NCI-H524 (cell line): ENCODE measurements at regions not wholly inside any gene's neighbourhood (a gene's known extent, or its start where the extent isn't known, plus 50 kb on each side); places are given as distances from the start of the nearest gene placed in this dataset.
"Not testable (repeated sequence)": the region's sequence is repeated elsewhere in the genome, so short reads cannot be mapped to it uniquely, and the experiment has no call there.

Experiments used
- DNase-seq, 2 experiments: peaks; one replicate each; lab custom pipeline; 2025; lab: John Stamatoyannopoulos, UW

GRCh38 chr5:6108981-6109825 is 269.1 kb downstream of the MED10 start:
- DNase-seq, result no peak

GRCh38 chr5:6108540-6108848 is 269.9 kb downstream of the MED10 start:
- DNase-seq, result no peak

GRCh38 chr5:6107675-6108539 is 270.4 kb downstream of the MED10 start:
- DNase-seq, result no peak

DNA sequence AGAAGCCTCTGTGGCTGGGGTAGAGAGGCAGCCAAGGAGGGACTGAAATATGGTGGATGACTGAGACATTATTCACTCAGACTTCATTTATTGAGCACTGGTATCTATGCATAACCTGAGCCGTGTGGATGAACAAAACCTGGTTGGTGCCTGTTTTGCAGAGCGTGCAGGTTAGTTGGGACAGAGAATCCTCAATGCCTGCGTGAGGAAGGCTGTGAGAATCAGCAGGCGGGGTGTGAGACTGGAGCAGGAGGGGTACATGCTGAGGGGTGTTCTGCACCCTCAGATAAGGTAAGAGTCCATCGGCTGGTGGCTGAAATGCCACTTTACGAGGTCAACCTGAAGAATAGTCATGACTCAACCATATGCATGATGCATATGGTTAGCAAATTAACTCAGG is 271.6 kb downstream of the MED10 start:
- DNase-seq, result no peak

GRCh38 chr5:6105320-6105719 is 273.0 kb downstream of the MED10 start:
- no peak for DNase-seq

- DNase-seq, result peak; percentile 23 to 82
Observed at GRCh38 chr5:6096101-6096500, 282.2 kb downstream of the MED10 start.

DNA sequence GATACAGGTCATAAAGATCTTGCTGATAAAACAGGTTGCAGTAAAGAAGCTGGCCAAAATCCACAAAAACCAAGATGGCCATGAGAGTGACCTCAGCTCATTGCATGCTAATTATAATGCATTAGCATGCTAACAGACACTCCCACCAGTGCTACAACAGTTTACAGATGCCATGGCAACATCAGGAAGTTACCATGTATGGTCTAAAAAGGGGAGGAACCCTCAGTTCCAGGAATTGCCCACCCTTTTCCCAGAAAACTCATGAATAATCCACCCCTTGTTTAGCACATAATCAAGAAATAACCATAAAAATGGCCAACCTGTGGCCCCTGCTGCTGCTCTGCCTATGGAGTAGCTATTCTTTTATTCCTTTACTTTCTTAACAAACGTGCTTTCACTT is 284.2 kb downstream of the MED10 start:
- not testable (repeated sequence) for DNase-seq

GRCh38 chr5:6090838-6091237 is 287.5 kb downstream of the MED10 start:
- DNase-seq, result no peak

DNA sequence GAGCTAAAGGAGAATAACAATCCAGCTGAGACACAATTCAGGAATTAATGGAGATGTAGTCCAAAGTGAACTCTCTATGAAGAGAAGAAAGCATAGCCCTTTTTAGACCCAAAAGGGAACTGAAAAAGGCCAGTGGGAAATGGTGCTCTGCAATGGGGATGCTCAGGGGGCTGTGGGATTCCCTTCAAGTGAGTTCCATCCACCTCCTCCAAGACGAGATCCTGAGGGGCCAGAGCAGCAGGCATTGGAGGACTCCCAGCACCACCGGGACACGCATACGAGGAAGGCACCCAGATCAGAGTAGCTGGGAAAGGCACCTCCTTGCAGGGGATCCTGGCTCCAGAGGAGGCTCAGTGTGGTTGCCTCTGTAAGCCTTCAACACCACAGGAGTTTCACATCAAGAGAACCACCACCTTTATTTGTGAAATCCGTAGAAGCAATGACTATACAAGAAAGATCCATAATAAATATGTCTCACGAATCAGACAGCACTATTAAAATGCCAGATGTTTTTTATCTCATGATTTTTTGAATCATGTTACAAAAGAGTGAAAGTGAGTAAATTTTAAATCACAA is 288.2 kb downstream of the MED10 start:
- no peak for DNase-seq

DNA sequence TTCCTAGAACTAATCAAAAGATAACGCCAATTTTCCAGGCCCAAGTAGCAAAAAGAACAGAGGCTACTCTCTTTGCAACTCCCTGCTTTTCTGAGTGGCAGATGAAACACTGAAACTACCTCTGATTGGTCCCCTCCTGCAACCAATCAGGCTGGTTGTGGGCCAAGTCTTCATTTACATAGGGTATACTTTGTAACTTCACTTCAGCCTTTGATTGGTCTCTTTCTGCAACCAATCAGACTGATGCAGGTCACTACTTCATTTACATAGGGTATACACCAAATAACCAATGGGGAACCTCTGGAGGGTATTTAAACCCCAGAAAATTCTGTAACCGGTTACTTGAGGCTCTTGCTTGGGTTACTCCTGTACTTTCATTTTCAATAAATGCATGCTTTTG is 289.6 kb downstream of the MED10 start:
- DNase-seq, result no peak

GRCh38 chr5:6087576-6087975 is 290.8 kb downstream of the MED10 start:
- DNase-seq, result no peak

DNA sequence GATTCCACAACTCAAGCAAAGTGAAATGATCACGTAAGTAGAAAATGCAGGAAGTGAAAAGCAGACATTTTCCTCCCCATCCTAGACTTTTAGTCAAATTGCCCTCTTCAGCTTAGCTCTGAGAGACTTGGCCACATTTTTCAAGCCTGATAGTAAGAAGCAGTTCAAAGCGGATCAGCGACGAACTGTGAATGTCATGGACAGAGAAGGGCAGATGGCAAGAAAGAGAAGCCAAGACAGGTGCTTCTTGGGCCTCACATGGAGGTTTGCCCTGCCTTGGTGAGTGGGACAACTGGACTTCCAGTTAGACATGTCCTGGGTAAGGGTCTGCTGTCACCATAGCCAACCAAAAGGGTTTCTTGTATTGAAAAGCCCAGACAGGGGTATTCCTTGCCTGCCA is 291.5 kb downstream of the MED10 start:
- DNase-seq, result no peak

- DNase-seq, result no peak
Observed at GRCh38 chr5:6085341-6085860, 292.9 kb downstream of the MED10 start.

- DNase-seq, result no peak
Observed at GRCh38 chr5:6084836-6085235, 293.5 kb downstream of the MED10 start.

GRCh38 chr5:6084376-6084775 is 294.0 kb downstream of the MED10 start:
- no peak for DNase-seq

- no peak for DNase-seq
Observed at GRCh38 chr5:6083311-6083978, 294.9 kb downstream of the MED10 start.

GRCh38 chr5:6082685-6083084 is 295.7 kb downstream of the MED10 start:
- DNase-seq, result no peak

GRCh38 chr5:6081727-6082210 is 296.6 kb downstream of the MED10 start:
- DNase-seq, result peak; percentile 69 to 85

DNA sequence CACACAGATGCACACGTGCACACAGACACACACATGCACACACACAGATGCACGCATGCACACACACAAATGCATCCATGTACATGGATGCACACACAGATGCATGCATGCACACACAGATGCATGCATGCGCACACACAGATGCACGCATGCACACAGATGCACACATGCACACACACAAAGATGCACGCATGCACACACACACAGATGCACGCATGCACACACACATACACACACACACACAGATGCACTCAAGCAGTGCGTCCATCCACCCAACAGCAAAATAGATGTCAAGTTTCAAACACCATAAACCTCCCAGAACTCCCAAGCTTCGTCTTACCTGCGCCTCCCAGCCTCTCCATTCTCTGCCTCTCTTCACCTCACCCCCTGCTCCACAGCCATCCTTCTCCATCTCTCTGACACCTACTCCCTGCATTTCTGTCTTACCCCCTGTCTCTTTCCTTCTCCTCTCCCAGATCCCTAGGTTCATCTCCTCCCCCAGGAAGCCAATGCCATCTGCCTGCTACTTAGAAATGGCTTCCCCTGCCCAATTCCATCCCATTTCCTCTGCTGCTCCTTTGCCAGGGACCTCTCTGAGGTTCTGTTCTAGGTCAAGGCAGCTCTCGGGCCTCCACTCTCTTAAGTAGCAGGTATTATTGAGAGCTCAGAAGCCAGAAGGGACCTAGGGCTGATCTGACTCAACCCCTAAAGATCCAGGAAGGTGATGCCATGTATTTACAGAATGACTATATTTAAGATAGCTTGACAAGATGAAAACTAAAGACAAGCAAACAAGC is 297.2 kb downstream of the MED10 start:
- no peak for DNase-seq

DNA sequence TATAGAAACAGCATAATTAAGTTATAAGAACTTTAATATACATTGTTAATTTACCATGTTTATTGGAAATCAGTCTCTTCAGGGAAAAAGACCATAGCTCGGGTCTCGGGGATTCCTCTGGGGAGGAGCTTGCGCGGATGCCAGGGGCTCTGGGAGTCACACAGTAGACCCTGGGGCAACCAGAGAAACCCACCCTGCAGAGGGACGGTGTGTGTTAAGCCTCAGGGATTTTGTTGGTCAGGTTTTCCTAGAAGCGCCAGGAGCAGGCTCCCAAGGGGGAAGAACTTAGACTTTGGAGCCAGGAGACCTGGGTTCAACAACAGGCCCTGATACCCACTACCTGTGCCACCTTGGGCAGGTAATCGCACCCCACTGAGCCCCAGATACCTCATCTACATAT is 297.9 kb downstream of the MED10 start:
- DNase-seq, result no peak

DNA sequence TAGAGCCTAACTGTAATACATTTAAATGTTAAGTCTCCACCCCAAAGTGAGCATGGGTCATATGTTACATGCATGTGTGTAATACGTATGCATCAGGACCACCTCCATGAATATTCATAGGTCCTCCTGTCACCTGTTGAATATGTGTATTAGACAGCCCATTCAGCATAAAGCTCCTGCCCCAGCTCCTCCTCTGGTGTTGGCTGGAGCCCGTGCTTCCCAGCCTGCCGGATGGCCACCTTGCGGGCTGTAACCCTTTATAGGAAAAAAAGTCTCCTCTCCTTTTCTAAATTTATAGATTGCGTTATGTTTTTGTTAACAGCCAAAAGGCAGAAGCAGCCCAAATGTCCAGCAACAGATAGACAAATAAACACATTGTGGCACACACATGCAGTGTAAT is 299.5 kb downstream of the MED10 start:
- no peak for DNase-seq
